ENCODE measurements at regions not wholly inside any gene's neighbourhood (a gene's known extent, or its start where the extent isn't known, plus 50 kb on each side); places are given as distances from the start of the nearest gene placed in this dataset.

DNA sequence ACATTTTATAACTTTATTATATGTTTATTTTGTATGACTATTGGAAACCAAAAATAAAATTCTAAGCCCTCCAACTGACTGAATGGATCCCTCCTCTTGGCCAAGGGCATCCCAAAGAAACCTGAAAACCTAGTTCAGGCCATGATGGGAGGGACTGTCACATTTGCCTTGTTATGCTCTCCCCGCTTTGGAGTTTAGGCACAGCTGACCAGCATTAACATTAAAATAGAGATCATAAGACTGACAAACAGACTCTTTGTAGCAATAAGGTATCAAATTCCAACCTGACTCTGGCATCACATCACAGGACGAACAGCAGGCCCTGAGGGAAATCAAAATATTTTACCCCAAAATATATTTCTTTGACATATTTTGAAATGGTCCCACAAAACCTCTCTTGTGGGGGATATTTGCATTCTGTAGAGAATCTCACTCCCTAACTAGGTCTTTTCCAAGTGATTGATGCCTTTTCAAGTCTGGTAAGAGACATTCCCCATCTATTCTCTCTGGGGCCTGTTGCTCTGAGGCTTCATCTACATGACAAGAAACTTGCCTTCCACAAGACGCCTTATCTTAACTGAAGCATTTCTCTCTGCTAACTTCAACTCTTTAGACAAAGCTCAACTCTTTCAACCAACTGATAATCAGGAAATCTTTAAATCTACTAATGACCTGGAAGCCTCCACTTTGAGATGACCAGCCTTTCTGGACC lies 81.8 kb upstream of the PRR23E start:
- DNase-seq (ENCODE audit: low read depth) = no peak
- no peak overlapping the region for H3K4me3 ChIP-seq (ENCODE audit: low read depth, low read length)
- TF ChIP-seq, protein P1, sequence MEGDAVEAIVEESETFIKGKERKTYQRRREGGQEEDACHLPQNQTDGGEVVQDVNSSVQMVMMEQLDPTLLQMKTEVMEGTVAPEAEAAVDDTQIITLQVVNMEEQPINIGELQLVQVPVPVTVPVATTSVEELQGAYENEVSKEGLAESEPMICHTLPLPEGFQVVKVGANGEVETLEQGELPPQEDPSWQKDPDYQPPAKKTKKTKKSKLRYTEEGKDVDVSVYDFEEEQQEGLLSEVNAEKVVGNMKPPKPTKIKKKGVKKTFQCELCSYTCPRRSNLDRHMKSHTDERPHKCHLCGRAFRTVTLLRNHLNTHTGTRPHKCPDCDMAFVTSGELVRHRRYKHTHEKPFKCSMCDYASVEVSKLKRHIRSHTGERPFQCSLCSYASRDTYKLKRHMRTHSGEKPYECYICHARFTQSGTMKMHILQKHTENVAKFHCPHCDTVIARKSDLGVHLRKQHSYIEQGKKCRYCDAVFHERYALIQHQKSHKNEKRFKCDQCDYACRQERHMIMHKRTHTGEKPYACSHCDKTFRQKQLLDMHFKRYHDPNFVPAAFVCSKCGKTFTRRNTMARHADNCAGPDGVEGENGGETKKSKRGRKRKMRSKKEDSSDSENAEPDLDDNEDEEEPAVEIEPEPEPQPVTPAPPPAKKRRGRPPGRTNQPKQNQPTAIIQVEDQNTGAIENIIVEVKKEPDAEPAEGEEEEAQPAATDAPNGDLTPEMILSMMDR (conservative IDR thresholded peaks at IDR 0.05; ENCODE audit: low read depth, low read length) = no peak

DNA sequence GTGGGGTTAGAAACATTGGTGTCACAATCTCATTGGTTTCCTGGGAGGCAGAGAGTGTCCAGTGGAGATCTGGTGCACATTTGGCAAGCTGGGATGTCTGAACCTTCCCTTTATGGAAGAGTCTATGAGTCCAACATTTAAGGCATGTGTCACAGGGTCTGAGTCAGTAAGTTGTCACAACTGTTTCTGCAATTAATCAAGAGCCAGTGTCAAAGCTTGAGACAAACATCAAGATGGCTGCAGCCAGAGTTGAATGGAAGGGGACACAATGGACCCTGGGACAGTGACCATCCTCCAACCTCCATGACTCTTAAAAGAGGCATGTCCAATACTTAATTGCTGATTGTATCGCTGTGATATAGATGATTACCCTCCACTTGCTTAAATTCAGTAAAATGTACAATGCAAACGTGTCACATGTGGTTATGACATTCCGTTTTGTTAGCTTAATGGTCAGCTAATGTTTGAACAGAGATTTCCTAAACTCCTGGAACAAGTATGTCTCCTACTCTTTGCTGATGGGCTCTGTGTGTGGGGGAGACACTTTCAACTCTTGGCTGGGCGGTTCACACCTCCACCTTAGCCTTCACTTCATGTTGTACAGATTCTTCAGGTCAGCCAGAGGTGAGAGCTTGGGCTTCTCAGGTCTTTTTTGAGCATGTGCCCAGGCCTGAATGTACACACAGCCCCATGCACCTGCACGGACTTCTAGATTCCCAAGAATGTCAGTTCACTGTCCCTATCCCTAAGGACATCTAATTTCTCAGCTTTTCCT lies 79.9 kb upstream of the PRR23E start:
- TF ChIP-seq, protein P1 (conservative IDR thresholded peaks at IDR 0.05; ENCODE audit: low read depth, low read length) = no peak
- no peak overlapping the region for H3K4me3 ChIP-seq (ENCODE audit: low read depth, low read length)
- no peak for DNase-seq (ENCODE audit: low read depth)

DNA sequence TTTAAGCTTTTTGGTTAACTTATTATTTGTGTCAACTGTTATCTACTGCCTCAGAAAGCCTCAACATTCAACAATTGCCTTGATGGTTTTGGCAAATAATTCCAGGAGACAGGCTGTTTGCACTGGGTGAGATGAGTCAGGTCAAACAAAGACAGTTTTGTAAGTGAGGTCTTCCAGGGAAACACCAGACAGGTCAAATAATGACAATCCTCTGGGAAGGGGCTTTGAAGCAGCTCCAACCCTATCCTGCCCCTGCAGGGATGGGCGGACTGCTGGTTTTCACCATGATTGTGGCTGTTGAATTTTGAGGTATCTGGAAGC lies 79.4 kb upstream of the PRR23E start:
- DNase-seq (ENCODE audit: low read depth) = no peak
- no peak overlapping the region for H3K4me3 ChIP-seq (ENCODE audit: low read depth, low read length)
- TF ChIP-seq, protein P1 (conservative IDR thresholded peaks at IDR 0.05; ENCODE audit: low read depth, low read length) = no peak

DNA sequence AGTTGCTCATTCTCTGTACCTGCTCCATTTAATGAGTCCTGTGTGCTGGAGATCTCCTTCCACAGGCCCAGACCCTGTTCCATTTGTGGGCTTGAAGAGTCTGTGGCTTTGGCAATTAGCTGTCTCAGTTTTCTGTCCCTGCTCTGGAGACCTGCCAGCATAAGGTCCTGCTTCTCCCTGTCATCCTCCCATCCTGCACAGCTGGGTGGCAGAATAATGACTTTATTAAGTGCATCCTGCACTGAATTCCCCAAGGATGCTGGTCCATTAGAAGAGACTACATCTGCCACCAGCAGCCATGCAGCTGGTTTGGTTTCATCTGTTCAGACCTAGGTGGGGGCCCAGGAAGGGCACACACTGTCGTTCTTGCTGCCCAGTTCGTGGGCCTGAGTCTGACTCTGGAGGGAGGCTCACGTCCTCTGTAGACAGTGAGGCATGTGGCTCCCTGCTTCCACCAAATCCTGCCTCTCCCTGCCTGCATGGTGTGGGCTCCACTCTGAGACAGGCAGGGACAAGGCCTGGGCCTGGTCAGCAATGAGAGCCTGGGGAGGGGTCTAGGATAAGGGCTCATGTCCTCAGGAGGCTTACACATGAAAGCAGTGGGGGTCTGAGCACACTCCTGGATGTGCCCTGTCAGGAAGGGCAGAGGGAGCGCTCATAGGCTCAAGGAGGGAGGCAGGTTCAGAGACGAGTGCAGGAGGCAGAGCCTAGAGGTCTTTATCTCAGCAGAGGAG lies 78.4 kb upstream of the PRR23E start:
- TF ChIP-seq, protein P1 (conservative IDR thresholded peaks at IDR 0.05; ENCODE audit: low read depth, low read length) = no peak
- H3K4me3 ChIP-seq (ENCODE audit: low read depth, low read length) = no peak overlapping the region

DNA sequence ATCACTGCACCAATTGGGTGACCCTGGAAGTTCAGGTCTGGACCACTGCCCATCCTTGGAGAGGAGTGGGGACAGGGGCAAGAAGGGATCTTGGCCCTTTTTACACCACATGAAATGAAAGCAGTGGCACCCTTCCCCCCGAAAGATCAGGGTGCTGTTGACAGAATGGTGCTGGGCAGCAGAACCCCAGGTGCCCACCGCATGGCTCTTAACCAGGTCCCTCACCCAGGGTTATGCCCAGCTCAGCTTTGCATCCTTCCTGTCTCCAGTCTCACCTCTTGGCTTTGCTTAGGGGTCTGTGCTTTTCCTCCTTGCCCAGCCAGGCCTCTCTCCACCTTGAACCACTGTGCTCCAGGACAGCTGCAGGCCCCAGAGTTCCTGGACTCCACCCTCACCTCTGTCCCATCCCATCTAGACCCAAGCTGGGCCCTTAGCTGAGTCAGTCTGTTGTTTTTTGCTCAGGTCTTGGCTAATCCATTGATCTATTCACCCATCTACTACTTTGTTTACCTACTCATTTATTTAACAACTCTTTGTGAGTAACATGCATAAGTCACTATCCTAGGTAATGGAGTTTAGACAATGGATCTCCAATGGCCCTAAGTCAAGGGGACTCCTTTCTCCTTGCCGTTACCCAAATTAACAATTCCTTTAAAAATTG lies 77.1 kb upstream of the PRR23E start:
- DNase-seq (ENCODE audit: low read depth) = no peak
- H3K4me3 ChIP-seq (ENCODE audit: low read depth, low read length) = no peak overlapping the region
- TF ChIP-seq, protein P1 (conservative IDR thresholded peaks at IDR 0.05; ENCODE audit: low read depth, low read length) = no peak

More for the DNA sequence above, 78.4 kb upstream of the PRR23E start:
- no peak for DNase-seq (ENCODE audit: low read depth)

DNA sequence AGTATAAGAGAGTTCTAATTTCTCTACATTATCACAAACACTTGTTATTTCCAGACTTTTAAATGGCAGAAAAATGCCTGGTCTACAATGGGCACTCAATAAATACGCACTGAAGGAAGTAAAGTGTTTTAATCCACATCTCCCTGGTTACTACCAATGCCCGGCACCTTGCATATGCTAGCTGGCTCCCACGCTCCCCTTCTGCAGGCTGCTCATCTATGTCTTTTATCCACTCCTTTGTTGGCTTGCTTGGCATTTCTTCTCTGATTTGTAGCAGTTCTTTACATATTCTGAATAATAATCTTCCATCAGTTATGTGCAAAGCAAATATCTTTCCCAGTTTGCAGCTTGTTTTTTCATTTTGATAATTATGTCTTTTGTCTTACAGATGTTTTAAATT lies 74.6 kb upstream of the PRR23E start:
- H3K4me3 ChIP-seq (ENCODE audit: low read depth, low read length) = no peak overlapping the region
- no peak for DNase-seq (ENCODE audit: low read depth)
- TF ChIP-seq, protein P1 (conservative IDR thresholded peaks at IDR 0.05; ENCODE audit: low read depth, low read length) = no peak
